PC-9 (cell line): ENCODE measurements at regions not wholly inside any gene's neighbourhood (a gene's known extent, or its start where the extent isn't known, plus 50 kb on each side); places are given as distances from the start of the nearest gene placed in this dataset.
A peak's percentile ranks its signal among the peaks of the same experiment; 100 is the strongest.

Experiments used
- BruUV-seq: library from RNA; stranded (reverse); fragments of 400-500 nt; replicated peaks from 2 replicates; lab custom pipeline; 2021; lab: Mats Ljungman, UMichigan
- CTCF ChIA-PET: fragments of 300-600 bp; sonication (Branson Sonifier 250); formaldehyde crosslinking; loops from one replicate; lab custom pipeline; 2022; ENCODE audit warnings: antibody characterized with exemption; lab: Charles Lee
- POLR2A ChIA-PET: fragments of 300-600 bp; sonication (Branson Sonifier 250); formaldehyde crosslinking; loops from one replicate; lab custom pipeline; 2022; ENCODE audit warnings: antibody characterized with exemption; ENCODE audit not compliant: unreplicated experiment; lab: Charles Lee
- DNase-seq, 2 experiments: peaks; one replicate each; pipeline versions ENCODE4 v3.0.0 to v3.0.0-alpha.2; 2015 to 2022; ENCODE audit warnings: mixed read lengths in 1 of 2
- H2AFZ ChIP-seq: fragments of 200-600 bp; sonication (generic); 2 replicates; pipeline ENCODE4 v1.8.1; 2017; ENCODE audit warnings: antibody characterized with exemption
- H3F3A ChIP-seq: fragments of 200-600 bp; sonication (generic); 2 replicates; pipeline ENCODE4 v1.8.1; 2017; ENCODE audit warnings: antibody characterized with exemption, mild to moderate bottlenecking, low read depth; ENCODE audit not compliant: insufficient read depth
- H3K27ac ChIP-seq: fragments of 200-600 bp; sonication (generic); 2 replicates; pipeline ENCODE4 v1.6.1; 2016; ENCODE audit warnings: mixed run types
- H3K27me3 ChIP-seq: fragments of 200-600 bp; sonication (generic); 2 replicates; pipeline ENCODE4 v1.6.1; 2016; ENCODE audit warnings: low read depth, mixed run types; ENCODE audit not compliant: insufficient read depth
- H3K36me3 ChIP-seq: fragments of 200-600 bp; sonication (generic); 2 replicates; pipeline ENCODE4 v1.6.1; 2016; ENCODE audit warnings: low read depth, mixed run types
- H3K4me1 ChIP-seq: fragments of 200-600 bp; sonication (generic); replicated peaks from 2 replicates; pipeline ENCODE4 v1.6.1; 2016; ENCODE audit warnings: mixed run types; ENCODE audit not compliant: insufficient read depth
- H3K4me2 ChIP-seq: fragments of 200-600 bp; sonication (generic); 2 replicates; pipeline ENCODE4 v1.6.1; 2017; ENCODE audit warnings: mixed run types
- H3K4me3 ChIP-seq: fragments of 200-600 bp; sonication (generic); 2 replicates; pipeline ENCODE4 v1.6.1; 2016; ENCODE audit warnings: mixed run types
- H3K79me2 ChIP-seq: fragments of 200-600 bp; sonication (generic); 2 replicates; pipeline ENCODE4 v1.6.1; 2017; ENCODE audit warnings: low read depth, mixed run types
- H3K9me2 ChIP-seq: fragments of 200-600 bp; sonication (generic); 2 replicates; pipeline ENCODE4 v1.8.1; 2017; ENCODE audit warnings: mild to moderate bottlenecking; ENCODE audit not compliant: insufficient read depth
- H3K9me3 ChIP-seq: fragments of 200-600 bp; sonication (generic); 2 replicates; pipeline ENCODE4 v1.8.1; 2016; ENCODE audit warnings: low read depth; ENCODE audit not compliant: insufficient read depth
- H4K20me1 ChIP-seq: fragments of 200-600 bp; sonication (generic); 2 replicates; pipeline ENCODE4 v1.8.1; 2017; ENCODE audit not compliant: insufficient read depth
- EZH2 ChIP-seq: fragments of 200-600 bp; sonication (generic); IDR thresholded peaks from 2 replicates; pipeline ENCODE4 v1.8.0; 2017; ENCODE audit warnings: antibody characterized with exemption, low read depth
- intact Hi-C: fragments of 100-400 bp; cut with micrococcal nuclease; formaldehyde crosslinking; loops from one replicate; pipeline ENCODE4 v1.10.0; 2022; ENCODE audit not compliant: unreplicated experiment
- TF ChIP-seq, protein P1 (sequence below): fragments of 200-600 bp; sonication (generic); conservative IDR thresholded peaks from 2 replicates; pipeline ENCODE4 v1.6.1; 2017; ENCODE audit warnings: mixed run types, antibody characterized with exemption, mild to moderate bottlenecking, moderate library complexity

DNA sequence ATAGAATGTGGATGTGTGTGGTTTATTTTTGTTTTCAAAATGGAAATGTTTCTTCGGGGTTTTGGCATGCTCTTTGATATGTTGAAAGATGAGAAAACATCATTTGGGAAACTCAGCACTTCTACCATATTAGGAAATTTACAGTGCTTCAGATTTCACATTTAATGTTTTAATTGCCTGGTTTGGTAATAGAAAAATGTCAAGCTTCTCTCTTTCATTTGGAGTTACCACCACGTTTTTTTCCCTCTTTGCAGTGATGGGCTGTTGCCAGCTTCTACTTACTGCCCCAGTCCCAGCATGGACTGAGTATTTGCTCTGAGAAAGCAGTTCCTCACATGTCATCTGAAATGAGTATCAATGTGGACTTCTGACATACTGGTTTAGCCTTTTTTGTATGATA is 267.7 kb downstream of the PRL start:
- no peaks in the 10 kb centered on the region for H4K20me1 ChIP-seq
- H2AFZ ChIP-seq, result no peak overlapping the region
- no TSS peak for BruUV-seq
- intact Hi-C loops, result no loop called here
- no peak overlapping the region for H3K4me3 ChIP-seq
- ChIA-PET CTCF (no interaction called here), POLR2A (no interaction called here)
- H3K9me3 ChIP-seq, result no peaks in the 10 kb centered on the region
- no peaks in the 10 kb centered on the region for H3K79me2 ChIP-seq
- H3F3A ChIP-seq, result no peaks in the 10 kb centered on the region
- no peak overlapping the region for H3K27ac ChIP-seq
- H3K9me2 ChIP-seq, result no peaks in the 10 kb centered on the region
- DNase-seq, result no peak
- no peaks in the 10 kb centered on the region for H3K4me1 ChIP-seq
- H3K27me3 ChIP-seq, result no peaks in the 10 kb centered on the region
- TF ChIP-seq, protein P1, sequence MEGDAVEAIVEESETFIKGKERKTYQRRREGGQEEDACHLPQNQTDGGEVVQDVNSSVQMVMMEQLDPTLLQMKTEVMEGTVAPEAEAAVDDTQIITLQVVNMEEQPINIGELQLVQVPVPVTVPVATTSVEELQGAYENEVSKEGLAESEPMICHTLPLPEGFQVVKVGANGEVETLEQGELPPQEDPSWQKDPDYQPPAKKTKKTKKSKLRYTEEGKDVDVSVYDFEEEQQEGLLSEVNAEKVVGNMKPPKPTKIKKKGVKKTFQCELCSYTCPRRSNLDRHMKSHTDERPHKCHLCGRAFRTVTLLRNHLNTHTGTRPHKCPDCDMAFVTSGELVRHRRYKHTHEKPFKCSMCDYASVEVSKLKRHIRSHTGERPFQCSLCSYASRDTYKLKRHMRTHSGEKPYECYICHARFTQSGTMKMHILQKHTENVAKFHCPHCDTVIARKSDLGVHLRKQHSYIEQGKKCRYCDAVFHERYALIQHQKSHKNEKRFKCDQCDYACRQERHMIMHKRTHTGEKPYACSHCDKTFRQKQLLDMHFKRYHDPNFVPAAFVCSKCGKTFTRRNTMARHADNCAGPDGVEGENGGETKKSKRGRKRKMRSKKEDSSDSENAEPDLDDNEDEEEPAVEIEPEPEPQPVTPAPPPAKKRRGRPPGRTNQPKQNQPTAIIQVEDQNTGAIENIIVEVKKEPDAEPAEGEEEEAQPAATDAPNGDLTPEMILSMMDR, result no peak
- TF ChIP-seq EZH2, result no peak
- no peaks in the 10 kb centered on the region for H3K36me3 ChIP-seq
- H3K4me2 ChIP-seq, result no peak overlapping the region

DNA sequence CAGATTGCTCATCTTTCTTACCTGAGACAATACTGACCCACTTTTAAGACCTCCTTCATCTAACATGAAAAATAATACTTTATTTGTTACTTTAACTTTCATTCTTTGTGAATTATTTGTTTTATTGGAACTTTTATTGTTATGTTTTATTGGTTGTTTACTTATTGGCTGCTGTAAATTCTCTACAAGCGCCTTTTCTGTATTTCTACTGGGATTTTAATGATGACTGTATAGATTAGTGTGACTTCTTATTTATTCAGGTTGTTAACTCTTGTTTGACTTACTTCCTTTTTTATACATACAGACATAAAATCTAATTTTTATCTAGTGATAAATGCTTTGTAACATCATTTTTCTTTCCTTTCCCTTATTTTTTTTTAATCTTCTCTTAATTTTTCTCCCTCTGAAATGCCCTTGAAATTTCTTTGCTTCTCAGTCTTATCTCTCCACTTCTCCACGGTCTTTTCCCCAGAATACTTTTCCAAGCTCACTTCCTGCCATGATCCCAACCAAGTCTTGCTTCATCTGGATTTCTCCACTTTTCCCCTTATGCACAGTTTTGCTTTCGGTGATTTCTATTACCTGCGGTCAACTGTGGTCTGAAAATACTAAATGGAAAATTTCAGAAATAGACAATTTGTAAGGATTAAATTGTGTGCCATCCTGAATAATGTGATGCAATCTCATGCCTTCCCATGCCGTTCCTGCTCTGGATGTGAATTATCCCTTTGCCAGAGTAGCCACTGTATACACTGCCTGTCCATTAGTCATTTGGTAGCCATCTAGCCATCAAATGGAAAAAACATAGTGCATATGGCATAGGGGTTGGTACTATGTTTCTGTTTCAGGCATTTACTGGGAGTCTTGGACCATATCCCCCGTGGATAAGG is 265.9 kb downstream of the PRL start:
- no peak overlapping the region for H2AFZ ChIP-seq
- no peaks in the 10 kb centered on the region for H3K9me3 ChIP-seq
- H3K79me2 ChIP-seq, result no peaks in the 10 kb centered on the region
- H3K36me3 ChIP-seq, result no peaks in the 10 kb centered on the region
- no peak overlapping the region for H3K4me2 ChIP-seq
- no peak overlapping the region for H3K4me3 ChIP-seq
- no peak overlapping the region for H3K27ac ChIP-seq
- intact Hi-C loops, result loop anchor here (10.0 kb wide), 2 partner anchors 194 to 296 kb away; no protein-coding TSS in a partner anchor
- ChIA-PET POLR2A (no interaction called here), CTCF (no interaction called here)
- peaks cover 7% of the 10 kb centered on the region for H3K4me1 ChIP-seq
- no peak for DNase-seq
- no TSS peak for BruUV-seq
- no peaks in the 10 kb centered on the region for H3K27me3 ChIP-seq
- no peak for TF ChIP-seq EZH2
- TF ChIP-seq, protein P1, result no peak
- no peaks in the 10 kb centered on the region for H4K20me1 ChIP-seq
- no peaks in the 10 kb centered on the region for H3F3A ChIP-seq
- H3K9me2 ChIP-seq, result no peaks in the 10 kb centered on the region

DNA sequence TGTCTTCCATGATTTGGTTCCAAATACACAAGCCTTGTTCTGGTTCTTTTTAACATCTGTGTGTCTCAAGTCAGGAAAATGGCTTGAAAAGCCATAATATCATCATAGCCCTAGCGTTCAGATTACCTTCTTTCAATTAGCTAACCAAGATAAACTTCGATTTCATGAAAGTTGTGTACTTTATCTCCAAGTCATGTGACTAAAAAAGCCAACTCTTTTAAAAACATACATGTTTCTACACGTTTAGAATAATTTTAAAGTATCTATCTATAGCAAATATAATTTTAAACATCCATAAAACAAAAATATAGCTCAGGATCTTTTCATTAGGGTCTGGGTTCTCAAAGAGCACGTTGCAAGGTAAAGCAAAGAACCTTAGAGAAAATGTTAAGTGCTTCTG is 261.1 kb downstream of the PRL start:
- ChIA-PET POLR2A (no interaction called here), CTCF (no interaction called here)
- TF ChIP-seq EZH2, result no peak
- TF ChIP-seq, protein P1, result no peak
- Histone ChIP-seq H3K4me3 (peak overlapping the region; percentile 18; the same call in 1 of the 2 replicates), H3K27ac (peak overlapping the region; percentile 17; the same call in 1 of the 2 replicates), H3K4me2 (peak overlapping the region; percentile 73), H3K27me3 (no peaks in the 10 kb centered on the region), H4K20me1 (no peaks in the 10 kb centered on the region), H2AFZ (peak overlapping the region; percentile 70), H3K79me2 (no peaks in the 10 kb centered on the region), H3F3A (no peaks in the 10 kb centered on the region; the same call in 1 of the 2 replicates), H3K9me2 (no peaks in the 10 kb centered on the region), H3K36me3 (no peaks in the 10 kb centered on the region), H3K4me1 (peaks cover 22% of the 10 kb centered on the region), H3K9me3 (peaks cover 7% of the 10 kb centered on the region; the same call in 1 of the 2 replicates)
- no TSS peak for BruUV-seq
- no peak for DNase-seq
- intact Hi-C loops, result loop anchor here (5.0 to 10.0 kb wide), 4 partner anchors 189 to 792 kb away; no protein-coding TSS in a partner anchor
